ENCODE measurements at regions not wholly inside any gene's neighbourhood (a gene's known extent, or its start where the extent isn't known, plus 50 kb on each side); places are given as distances from the start of the nearest gene placed in this dataset.

DNA sequence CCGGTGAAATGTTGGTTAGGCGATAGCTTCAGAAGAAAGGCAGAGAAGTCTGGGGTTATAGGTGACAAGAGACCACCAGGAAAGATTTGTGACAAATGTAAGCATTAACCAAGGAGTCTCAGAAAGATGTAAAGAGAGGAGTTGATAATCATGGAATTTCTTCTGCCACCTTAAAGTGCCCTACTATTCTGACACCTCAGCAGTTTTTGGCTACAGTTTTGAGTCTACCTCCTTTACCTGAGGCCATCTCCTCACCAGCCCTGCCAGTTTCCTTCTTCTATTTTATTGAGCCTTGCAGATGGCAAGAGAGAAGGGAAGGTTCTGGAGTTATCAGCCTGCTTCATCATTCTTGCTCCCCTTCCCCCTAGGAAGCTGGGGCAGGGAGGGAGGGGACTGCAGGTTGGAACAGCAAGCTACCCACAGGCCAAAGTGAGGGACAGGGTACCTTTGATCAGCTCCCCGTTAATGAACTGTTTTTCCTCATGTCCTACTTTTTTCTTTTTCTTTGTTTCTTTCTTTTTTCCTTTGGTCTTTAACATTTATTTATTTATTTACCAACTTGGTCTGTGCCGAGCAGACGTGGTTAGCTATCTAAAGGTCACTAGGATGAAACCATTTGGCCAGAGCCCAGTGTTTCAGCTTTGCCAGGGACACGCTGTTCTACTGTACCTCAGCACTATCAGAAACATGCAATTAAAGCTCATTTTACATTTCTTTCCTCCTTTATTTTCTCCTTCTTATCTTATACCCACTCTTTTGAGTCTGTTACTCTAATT, 438.7 kb upstream of the AR start:
- DNase-seq (no peak), ATAC-seq (no peak)
- TF ChIP-seq, protein P1, sequence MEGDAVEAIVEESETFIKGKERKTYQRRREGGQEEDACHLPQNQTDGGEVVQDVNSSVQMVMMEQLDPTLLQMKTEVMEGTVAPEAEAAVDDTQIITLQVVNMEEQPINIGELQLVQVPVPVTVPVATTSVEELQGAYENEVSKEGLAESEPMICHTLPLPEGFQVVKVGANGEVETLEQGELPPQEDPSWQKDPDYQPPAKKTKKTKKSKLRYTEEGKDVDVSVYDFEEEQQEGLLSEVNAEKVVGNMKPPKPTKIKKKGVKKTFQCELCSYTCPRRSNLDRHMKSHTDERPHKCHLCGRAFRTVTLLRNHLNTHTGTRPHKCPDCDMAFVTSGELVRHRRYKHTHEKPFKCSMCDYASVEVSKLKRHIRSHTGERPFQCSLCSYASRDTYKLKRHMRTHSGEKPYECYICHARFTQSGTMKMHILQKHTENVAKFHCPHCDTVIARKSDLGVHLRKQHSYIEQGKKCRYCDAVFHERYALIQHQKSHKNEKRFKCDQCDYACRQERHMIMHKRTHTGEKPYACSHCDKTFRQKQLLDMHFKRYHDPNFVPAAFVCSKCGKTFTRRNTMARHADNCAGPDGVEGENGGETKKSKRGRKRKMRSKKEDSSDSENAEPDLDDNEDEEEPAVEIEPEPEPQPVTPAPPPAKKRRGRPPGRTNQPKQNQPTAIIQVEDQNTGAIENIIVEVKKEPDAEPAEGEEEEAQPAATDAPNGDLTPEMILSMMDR (IDR thresholded peaks at IDR 0.05) = no peak
- WGBS, 3 donors = 53 to 58% (median 56%) methylated on average over 6 of the region's 6 CpGs
- intact Hi-C loops (cut with DNase I) = no loop called here
- Histone ChIP-seq H3K9me3 (no peaks in the 10 kb centered on the region), H3K27me3 (ENCODE audit: insufficient read depth in 3 of 3, low read length in 2 of 3) (peaks cover 0 to 8% (median 0%) of the 10 kb centered on the region in 3 donors), H3K4me1 (no peaks in the 10 kb centered on the region), H3K27ac (no peak overlapping the region), H3K4me3 (no peak overlapping the region), H3K36me3 (ENCODE audit: insufficient read depth in 1 of 2, low read depth in 1 of 2) (no peaks in the 10 kb centered on the region)

DNA sequence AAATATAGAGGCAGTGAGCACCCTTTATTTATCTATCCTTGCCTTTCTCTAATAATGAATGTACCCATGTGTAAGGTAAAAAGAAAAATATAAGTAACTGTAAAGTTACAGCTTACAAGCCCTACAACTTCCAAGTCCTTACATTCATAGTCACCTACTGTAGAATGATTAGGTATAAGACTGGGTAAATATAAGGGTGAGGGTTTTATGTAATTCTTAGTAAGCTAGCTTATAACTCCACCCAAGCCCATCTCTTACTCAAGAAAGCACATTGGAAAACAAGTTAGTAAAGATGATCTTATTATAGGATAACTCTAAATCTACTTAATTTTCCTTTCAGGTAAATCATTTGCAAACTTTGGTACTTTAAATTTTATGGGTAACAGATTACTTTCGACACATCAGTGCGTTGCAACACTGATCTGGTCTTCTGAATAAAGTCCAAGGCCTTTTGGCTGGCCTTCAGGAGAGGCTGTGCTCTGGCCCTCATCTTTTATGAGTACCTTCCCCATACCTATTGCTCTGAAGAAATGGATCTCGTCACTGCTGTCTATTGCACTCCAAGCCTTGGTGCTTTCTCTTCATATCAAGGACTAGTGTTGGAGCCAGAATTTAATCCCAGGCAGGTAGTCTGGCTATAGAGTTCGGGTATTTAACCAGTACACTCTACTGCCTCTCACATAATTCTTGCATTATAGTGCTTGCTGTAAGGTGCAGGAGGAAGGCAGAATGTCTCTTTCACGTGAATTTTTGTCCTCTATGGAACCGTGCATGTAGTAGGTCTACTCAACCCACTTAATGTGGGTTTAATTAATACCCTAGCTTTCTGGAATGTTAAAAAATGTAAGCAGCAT, 443.6 kb upstream of the AR start:
- no peak for ATAC-seq
- TF ChIP-seq, protein P1 (IDR thresholded peaks at IDR 0.05) = no peak
- intact Hi-C loops (cut with DNase I) = no loop called here

DNA sequence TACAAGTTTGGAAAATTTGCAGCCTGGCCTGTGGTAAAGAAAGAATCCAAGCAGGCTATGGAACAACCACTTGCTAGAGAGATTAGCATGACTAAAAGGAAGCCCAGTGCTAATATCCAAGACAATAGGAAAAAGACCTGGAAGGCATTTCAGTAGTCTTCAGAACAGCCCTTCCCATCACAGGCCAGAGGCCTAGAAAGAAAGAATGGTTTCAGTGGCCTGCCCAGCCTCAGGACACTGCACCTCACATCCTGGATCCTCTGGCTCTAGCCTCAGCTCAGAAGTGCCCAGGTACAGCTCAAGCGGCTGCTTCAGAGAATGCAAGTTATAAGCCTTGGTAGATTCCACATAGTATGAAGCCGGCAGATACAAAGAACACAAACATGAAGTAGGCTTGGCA, 449.8 kb upstream of the AR start:
- no peak for DNase-seq
- no peak for ATAC-seq
- H3K4me3 ChIP-seq = no peak overlapping the region
- intact Hi-C loops (cut with DNase I) = no loop called here
- 73 to 92% (median 84%) methylated on average over 2 of the region's 2 CpGs for WGBS, 3 donors
- peaks cover 0 to 6% (median 0%) of the 10 kb centered on the region in 3 donors for H3K27me3 ChIP-seq (ENCODE audit: insufficient read depth in 3 of 3, low read length in 2 of 3)
- H3K36me3 ChIP-seq (ENCODE audit: insufficient read depth in 1 of 2, low read depth in 1 of 2) = no peaks in the 10 kb centered on the region
- no peak overlapping the region for H3K27ac ChIP-seq
- H3K9me3 ChIP-seq = no peaks in the 10 kb centered on the region
- TF ChIP-seq, protein P1 (IDR thresholded peaks at IDR 0.05) = no peak
- H3K4me1 ChIP-seq = no peaks in the 10 kb centered on the region

More for the DNA sequence above, 443.6 kb upstream of the AR start:
- DNase-seq = no peak
- no peaks in the 10 kb centered on the region for H3K4me1 ChIP-seq
- no peak overlapping the region for H3K4me3 ChIP-seq
- H3K27me3 ChIP-seq (ENCODE audit: insufficient read depth in 3 of 3, low read length in 2 of 3) = no peaks in the 10 kb centered on the region
- no peak overlapping the region for H3K27ac ChIP-seq
- no peaks in the 10 kb centered on the region for H3K9me3 ChIP-seq
- WGBS, 3 donors = 53 to 77% (median 58%) methylated on average over 6 of the region's 6 CpGs
- no peaks in the 10 kb centered on the region for H3K36me3 ChIP-seq (ENCODE audit: insufficient read depth in 1 of 2, low read depth in 1 of 2)

DNA sequence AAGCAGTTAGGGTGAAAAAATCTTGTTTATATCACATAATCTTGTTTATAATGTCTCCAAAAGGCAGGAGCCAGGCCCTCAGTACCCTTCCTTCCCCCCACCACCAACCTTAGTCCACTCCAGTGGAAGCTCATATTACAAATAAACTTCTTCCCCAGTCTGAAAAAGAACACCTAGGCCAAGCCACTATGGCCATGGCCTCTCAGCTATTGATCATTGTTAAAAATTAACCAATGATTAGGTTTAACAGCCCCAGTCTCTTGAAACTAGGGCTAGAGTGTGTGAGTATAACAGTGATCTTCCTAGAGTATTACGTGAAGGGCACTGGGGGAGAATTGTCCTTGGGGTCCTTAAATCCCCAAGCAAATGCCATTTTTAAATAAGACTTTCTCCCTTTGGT, 411.9 kb upstream of the EDA2R start:
- Histone ChIP-seq H3K36me3 (ENCODE audit: insufficient read depth in 1 of 2, low read depth in 1 of 2) (no peaks in the 10 kb centered on the region), H3K27me3 (ENCODE audit: insufficient read depth in 3 of 3, low read length in 2 of 3) (no peaks in the 10 kb centered on the region), H3K4me1 (no peaks in the 10 kb centered on the region), H3K27ac (no peak overlapping the region), H3K4me3 (no peak overlapping the region), H3K9me3 (no peaks in the 10 kb centered on the region)
- no peak for ATAC-seq
- no peak for DNase-seq
- intact Hi-C loops (cut with DNase I) = no loop called here
- TF ChIP-seq, protein P1 (IDR thresholded peaks at IDR 0.05) = no peak
- WGBS, 3 donors = 64 to 83% (median 70%) methylated on average over 1 of the region's 1 CpG

All from psoas muscle (tissue), 7 donors.